GM18499 (cell line): ENCODE measurements at regions not wholly inside any gene's neighbourhood (a gene's known extent, or its start where the extent isn't known, plus 50 kb on each side); places are given as distances from the start of the nearest gene placed in this dataset.

Experiments
- ATAC-seq: cut with Tn5 transposase; IDR thresholded peaks from one replicate; pipeline ENCODE4 v1.9.1; 2021; ENCODE audit warnings: moderate number of reproducible peaks; ENCODE audit not compliant: insufficient read depth, unreplicated experiment

DNA sequence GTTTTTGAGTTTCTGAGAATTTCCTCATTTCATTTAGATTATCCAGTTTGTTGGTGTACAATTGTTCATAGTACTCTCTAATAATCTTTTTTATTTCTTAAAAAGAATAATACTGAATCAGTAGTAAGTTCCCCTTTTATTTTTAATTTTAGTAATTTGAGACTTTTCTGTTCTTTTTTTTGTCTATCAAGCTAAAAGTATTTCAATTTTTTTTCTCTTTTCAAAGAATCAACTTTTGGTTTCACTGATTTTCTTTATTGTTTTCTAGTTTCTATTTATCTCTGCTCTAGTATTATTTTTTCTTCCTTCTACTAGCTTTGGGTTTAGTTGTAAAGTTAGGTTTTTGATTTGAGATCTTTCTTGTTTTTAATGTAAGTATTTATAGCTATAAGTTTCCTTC lies 60.6 kb upstream of the ARL15 start:
- no peak for ATAC-seq

DNA sequence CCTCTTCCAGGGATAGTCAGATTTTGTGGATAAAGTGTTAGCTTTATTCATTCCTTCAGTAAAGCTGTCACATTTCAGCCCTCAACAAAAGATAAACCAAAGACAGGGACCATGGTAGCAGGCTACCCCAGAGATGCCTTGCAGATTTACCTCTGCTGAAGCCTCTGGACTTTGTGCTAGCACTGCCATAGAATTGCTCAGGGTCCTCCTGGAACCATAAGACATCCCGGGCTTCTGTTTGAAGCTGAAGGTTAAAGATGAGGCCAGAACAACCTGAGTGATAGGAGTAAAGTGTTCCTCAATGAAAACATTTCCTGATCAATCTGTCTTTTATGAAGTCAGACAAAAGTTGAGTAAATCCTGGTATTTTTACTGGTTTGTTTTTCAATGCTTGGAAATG lies 57.5 kb upstream of the ARL15 start:
- ATAC-seq, result no peak

DNA sequence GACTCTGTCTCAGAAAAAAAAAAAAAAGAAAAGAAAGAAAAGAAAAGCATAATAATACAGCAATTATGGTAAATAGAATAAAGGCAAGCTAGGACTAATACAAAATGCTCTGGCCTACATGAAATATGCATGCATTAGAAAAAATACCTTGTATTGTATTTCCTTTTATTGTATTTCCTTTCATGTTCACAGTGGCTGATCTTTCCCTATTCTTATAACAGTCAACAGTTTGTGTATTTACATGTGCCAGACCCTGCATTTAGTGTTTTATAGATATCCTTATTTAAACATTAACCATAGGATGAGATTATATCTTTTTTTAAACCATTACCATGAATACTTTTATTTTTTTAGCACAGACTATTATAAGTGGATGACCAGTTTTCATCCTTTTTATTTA lies 56.3 kb upstream of the ARL15 start:
- ATAC-seq, result no peak

DNA sequence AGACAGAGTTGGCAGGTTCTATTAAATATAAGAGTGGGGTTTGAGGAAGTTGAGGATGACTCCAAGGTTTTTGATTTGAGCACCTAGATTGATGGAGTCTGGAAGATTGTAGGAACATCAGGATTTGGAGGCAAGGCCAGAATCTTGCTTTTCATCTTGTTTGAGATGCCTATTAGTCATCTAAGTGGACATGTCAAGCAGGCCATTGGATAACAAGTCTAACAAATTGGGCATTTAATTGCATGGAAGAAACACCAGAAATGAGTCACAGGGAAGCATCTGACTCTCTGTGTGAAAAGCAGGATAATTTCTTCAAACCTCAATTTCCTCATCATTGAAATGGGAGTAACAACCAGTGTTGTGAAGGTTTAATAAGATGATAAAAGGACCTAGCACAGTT lies 53.3 kb upstream of the ARL15 start:
- ATAC-seq, result no peak

DNA sequence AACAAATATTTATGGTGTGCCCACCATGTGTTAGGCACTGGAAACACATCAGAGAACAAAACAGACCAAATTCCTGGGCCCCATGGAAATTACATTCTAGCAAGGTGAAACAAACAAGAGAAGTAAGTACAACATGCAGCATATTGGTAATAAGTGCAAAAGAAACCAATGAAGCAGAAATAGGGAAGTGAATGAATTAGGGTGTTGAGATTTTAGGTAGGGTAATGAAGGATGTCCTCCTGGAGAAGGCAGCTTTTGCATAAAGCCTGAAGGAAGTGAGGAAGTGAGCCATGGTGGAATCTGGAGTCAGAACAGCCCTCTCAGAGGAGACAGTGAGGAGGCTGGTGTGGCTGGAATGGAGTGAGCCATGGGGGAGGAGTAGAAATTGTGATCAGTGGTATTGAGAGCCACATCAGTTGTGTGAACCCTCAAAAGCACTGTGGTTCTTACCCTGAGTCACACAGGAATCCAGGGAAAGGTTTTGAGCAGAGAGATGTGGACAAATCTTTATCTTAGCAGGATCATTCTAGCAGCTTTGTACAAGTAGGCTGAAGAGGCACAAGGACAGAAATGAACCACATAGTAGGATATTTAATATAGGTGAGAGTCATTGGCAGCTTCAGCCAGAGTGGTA lies 52.7 kb upstream of the ARL15 start:
- ATAC-seq, result no peak

DNA sequence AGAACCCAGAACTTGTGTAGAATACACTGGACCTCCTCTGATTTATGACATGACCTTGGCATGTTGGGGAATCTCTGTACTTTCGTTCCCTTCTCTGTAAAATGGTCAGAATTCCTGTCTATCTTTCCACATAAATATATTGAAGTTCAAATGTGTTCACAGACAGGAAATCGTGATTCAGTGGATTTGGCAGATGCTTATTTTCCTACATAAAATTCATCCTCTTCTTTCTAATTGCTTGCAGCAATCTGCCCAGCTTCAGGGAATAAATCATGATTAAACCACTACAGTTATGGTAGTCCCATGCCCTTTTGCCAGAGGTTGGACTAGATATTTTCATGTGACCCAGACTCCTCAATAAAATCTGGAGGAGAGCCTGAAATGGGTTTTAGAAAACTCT lies 52.1 kb upstream of the ARL15 start:
- ATAC-seq, result no peak

DNA sequence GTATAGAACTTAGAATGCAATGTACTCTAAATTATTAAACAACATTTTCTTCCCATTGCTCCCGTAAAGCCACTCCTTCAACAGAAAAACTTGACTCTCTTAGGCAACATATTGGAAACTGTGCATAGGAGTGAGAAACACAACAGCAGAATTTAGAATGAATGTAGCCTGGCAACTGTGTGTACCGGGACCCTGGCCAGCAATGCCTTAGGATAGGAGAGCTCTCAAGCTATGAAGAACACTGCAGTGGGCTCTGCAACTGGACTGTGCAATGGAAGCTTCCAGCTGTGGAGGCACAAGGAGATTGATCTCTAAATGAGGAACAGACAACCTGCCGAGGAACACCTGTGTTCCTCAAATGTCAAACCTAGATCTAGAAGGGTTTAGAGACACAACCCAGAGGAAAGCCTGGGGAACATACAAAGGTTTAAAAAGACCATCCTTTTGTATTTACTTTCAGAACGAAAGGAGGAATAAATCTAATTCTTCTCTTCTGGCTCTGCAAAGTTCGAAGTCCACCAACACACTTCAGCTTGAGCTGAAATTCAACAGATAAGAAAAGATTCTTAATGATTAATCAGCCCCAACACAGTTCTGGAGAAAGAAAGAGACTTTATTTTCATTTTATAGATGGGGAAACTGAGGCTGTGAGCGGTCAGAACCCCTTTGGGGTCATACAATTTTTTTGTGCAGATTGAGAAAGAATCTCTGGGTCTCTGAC lies 51.5 kb upstream of the ARL15 start:
- ATAC-seq, result no peak

DNA sequence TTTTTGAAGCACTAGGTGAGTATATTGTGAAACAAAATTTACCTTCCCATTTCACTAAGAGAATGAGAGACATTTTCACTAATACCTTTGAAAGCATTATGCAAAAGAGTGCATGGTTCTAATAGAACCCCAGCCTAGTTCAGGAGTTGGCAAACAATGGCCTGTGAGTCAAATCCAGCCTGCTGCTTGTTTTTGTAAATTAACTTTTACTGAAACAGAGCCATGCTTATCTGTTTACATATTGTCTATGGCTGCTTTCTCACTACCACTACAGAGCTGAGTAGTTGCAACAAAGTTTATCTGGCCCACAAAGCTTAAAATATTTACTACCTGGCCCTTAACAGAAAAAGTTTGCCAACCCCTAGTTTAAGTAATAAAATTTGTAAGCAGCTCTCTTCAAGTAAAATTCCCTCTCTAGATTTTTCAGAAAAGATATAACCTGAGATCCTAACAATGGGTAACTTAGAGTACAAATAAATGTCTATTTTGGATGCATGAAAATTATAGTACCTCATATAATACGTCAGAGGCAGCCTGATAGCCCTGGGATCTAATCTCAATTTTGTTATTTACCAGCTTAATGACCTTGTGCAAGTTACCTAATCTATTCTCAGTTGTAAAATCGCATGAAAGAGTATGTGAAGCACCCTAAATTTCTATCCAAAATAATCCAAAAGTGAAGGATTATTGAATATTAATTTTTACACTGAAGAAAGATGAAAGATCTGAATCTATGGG lies 50.7 kb upstream of the ARL15 start:
- ATAC-seq, result no peak
